HEK293 (cell line): ENCODE measurements at regions not wholly inside any gene's neighbourhood (a gene's known extent, or its start where the extent isn't known, plus 50 kb on each side); places are given as distances from the start of the nearest gene placed in this dataset.

Experiments
- CTCF ChIA-PET: fragments of 350-600 bp; formaldehyde crosslinking; extraction: SDS; loops from one replicate; lab custom pipeline; 2021; ENCODE audit warnings: antibody characterized with exemption; lab: Yijun Ruan, JAX
- POLR2A ChIA-PET: fragments of 300-600 bp; formaldehyde crosslinking; extraction: SDS; loops from one replicate; lab custom pipeline; 2020; ENCODE audit warnings: antibody characterized with exemption, inconsistent platforms; lab: Yijun Ruan, JAX
- H3K27ac ChIP-seq: fragments of 200-500 bp; sonication (Bioruptor generic); 2 replicates; pipeline ENCODE4 v1.5.1; 2014; ENCODE audit warnings: low read depth, low read length, control low read depth, inconsistent platforms; ENCODE audit errors: extremely low read depth
- H3K36me3 ChIP-seq, 2 experiments: fragments of 200-500 bp in 1 of 2; sonication (Bioruptor generic) in 1 of 2; 1 replicate in 1 of 2; 2 replicates in 1 of 2; pipeline ENCODE4 v1.5.1; 2014 to 2017; ENCODE audit warnings: inconsistent platforms in 2 of 2, low read length in 2 of 2; ENCODE audit not compliant: control insufficient read depth in 2 of 2, insufficient read depth in 1 of 2
- H3K4me1 ChIP-seq: fragments of 200-500 bp; sonication (Bioruptor generic); 2 replicates; pipeline ENCODE4 v1.5.1; 2014; ENCODE audit warnings: mild to moderate bottlenecking, low read length, inconsistent platforms; ENCODE audit not compliant: control insufficient read depth, insufficient read depth
- H3K4me3 ChIP-seq: 2 replicates; pipeline ENCODE4 v1.5.1; 2011; ENCODE audit warnings: low read depth, mild to moderate bottlenecking, control low read depth, low read length, moderate library complexity
- H3K9me3 ChIP-seq: fragments of 200-500 bp; sonication (Bioruptor generic); 2 replicates; pipeline ENCODE4 v1.5.1; 2014; ENCODE audit warnings: low read depth, low read length, inconsistent platforms; ENCODE audit not compliant: control insufficient read depth, insufficient read depth
- GFI1B ChIP-seq: fragments of 450-650 bp; formaldehyde crosslinking; IDR thresholded peaks from 2 replicates; pipeline ENCODE4 v1.5.1; 2016; ENCODE audit warnings: missing biosample characterization, missing genetic modification characterization
- GLI4 ChIP-seq: fragments of 450-650 bp; formaldehyde crosslinking; IDR thresholded peaks from 2 replicates; pipeline ENCODE4 v1.5.1; 2016; ENCODE audit warnings: missing biosample characterization, missing genetic modification characterization
- GLIS1 ChIP-seq: fragments of 450-650 bp; formaldehyde crosslinking; IDR thresholded peaks from 2 replicates; pipeline ENCODE4 v1.5.1; 2016; ENCODE audit warnings: missing biosample characterization, missing genetic modification characterization
- KLF17 ChIP-seq: fragments of 450-650 bp; formaldehyde crosslinking; IDR thresholded peaks from 2 replicates; pipeline ENCODE4 v1.5.1; 2016; ENCODE audit warnings: missing biosample characterization, missing genetic modification characterization
- KLF9 ChIP-seq: fragments of 450-650 bp; formaldehyde crosslinking; IDR thresholded peaks from 2 replicates; pipeline ENCODE4 v1.5.1; 2016; ENCODE audit warnings: missing biosample characterization, missing genetic modification characterization, low read depth
- OSR2 ChIP-seq: fragments of 450-650 bp; formaldehyde crosslinking; IDR thresholded peaks from 2 replicates; pipeline ENCODE4 v1.5.1; 2016; ENCODE audit warnings: missing biosample characterization, missing genetic modification characterization
- PRDM1 ChIP-seq: fragments of 450-650 bp; formaldehyde crosslinking; IDR thresholded peaks from 2 replicates; pipeline ENCODE4; 2016; ENCODE audit warnings: missing biosample characterization, missing genetic modification characterization
- SCRT1 ChIP-seq: fragments of 450-650 bp; formaldehyde crosslinking; IDR thresholded peaks from 2 replicates; pipeline ENCODE4 v1.5.1; 2016; ENCODE audit warnings: missing biosample characterization, missing genetic modification characterization, borderline replicate concordance
- ZFP69B ChIP-seq: fragments of 450-650 bp; formaldehyde crosslinking; IDR thresholded peaks from 2 replicates; pipeline ENCODE4 v1.5.1; 2016; ENCODE audit warnings: missing biosample characterization, missing genetic modification characterization
- ZNF148 ChIP-seq: fragments of 450-650 bp; formaldehyde crosslinking; IDR thresholded peaks from 2 replicates; pipeline ENCODE4 v1.5.0; 2017; ENCODE audit warnings: missing biosample characterization, missing genetic modification characterization, borderline replicate concordance
- ZNF2 ChIP-seq: fragments of 450-650 bp; formaldehyde crosslinking; IDR thresholded peaks from 2 replicates; pipeline ENCODE4 v1.5.1; 2016; ENCODE audit warnings: missing biosample characterization, missing genetic modification characterization
- ZNF341 ChIP-seq: fragments of 450-650 bp; formaldehyde crosslinking; IDR thresholded peaks from 2 replicates; pipeline ENCODE4; 2016; ENCODE audit warnings: low read depth, missing biosample characterization, missing genetic modification characterization
- ZNF354C ChIP-seq: fragments of 450-650 bp; formaldehyde crosslinking; IDR thresholded peaks from 2 replicates; pipeline ENCODE4 v1.5.1; 2016; ENCODE audit warnings: missing biosample characterization, missing genetic modification characterization, low read depth, borderline replicate concordance
- ZNF433 ChIP-seq: fragments of 450-650 bp; formaldehyde crosslinking; IDR thresholded peaks from 2 replicates; pipeline ENCODE4 v1.5.1; 2016; ENCODE audit warnings: missing biosample characterization, missing genetic modification characterization, low read depth
- ZNF629 ChIP-seq: fragments of 450-650 bp; formaldehyde crosslinking; IDR thresholded peaks from 2 replicates; pipeline ENCODE4 v1.5.1; 2017; ENCODE audit warnings: missing biosample characterization, missing genetic modification characterization
- ZNF660 ChIP-seq: fragments of 450-650 bp; IDR thresholded peaks from 2 replicates; pipeline ENCODE4 v1.5.1; 2018; ENCODE audit warnings: missing biosample characterization, mild to moderate bottlenecking, missing genetic modification characterization
- ZNF677 ChIP-seq: fragments of 450-650 bp; IDR thresholded peaks from 2 replicates; pipeline ENCODE4 v1.5.0; 2018; ENCODE audit warnings: missing biosample characterization, mild to moderate bottlenecking, missing genetic modification characterization, moderate library complexity
- ZNF792 ChIP-seq: fragments of 450-650 bp; formaldehyde crosslinking; IDR thresholded peaks from 2 replicates; pipeline ENCODE4 v1.5.1; 2016; ENCODE audit warnings: missing biosample characterization, missing genetic modification characterization
- ZSCAN5A ChIP-seq: fragments of 450-650 bp; formaldehyde crosslinking; IDR thresholded peaks from 2 replicates; pipeline ENCODE4 v1.5.1; 2016; ENCODE audit warnings: missing biosample characterization, missing genetic modification characterization
- TF ChIP-seq, protein P1 (sequence below): fragments of 450-650 bp; formaldehyde crosslinking; IDR thresholded peaks from 2 replicates; pipeline ENCODE4 v1.5.1; 2016; ENCODE audit warnings: missing biosample characterization, missing genetic modification characterization, borderline replicate concordance

DNA sequence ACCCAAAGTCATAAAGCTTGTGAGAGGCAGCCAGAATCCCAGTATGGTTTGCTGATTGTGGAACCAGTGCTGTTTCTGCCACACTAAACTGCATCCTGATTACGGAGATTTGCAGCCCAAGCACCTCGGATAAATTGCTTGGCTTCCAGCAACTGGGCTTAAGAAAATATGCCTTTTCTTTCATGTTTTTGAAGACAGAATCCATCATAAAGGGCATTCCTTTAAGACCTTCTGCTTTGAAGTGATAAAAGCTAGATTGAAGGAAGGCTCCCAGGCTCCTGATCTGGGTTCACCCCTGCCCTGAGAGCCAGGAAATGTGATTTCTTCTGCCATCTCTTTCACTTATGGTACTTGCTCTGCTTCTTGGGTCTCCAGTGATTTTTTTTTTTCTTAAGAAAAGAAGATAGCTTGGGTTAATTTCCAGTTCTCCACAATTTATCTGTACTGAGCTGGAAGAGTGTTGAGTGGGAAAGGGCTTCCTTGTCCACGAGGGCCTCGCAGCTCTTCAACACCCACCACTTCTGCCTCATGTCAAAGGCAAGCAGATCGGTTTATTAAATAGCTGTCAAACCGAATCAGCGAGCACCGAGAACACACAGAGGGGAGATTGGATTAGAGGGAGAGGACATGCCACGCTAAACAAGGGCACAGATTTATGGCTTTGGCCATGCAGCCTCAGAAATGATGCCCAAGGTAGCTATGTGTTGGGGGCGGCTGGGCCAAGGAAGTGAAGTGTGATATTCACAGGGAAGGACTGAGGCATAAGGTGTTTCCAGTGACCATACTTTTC, 94.9 kb upstream of the TBX20 start:
- Histone ChIP-seq H3K27ac (no peak overlapping the region), H3K9me3 (no peaks in the 10 kb centered on the region), H3K4me1 (no peaks in the 10 kb centered on the region), H3K4me3 (no peak overlapping the region), H3K36me3 (no peaks in the 10 kb centered on the region)
- CTCF ChIA-PET, result interaction anchor here (0.6 kb wide), 1 partner anchor 1134 kb away, joined by 4 read pairs; no protein-coding TSS in a partner anchor
- no peak for TF ChIP-seq ZSCAN5A
- no peak for TF ChIP-seq KLF17 (tag by site-specific recombination)
- no peak for TF ChIP-seq ZNF341 (tag by site-specific recombination)
- TF ChIP-seq ZNF792 (tag by site-specific recombination), result no peak
- TF ChIP-seq GLI4, result no peak
- TF ChIP-seq ZNF148 (tag by site-specific recombination), result no peak
- TF ChIP-seq GFI1B, result no peak
- no peak for TF ChIP-seq PRDM1 (tag by site-specific recombination)
- TF ChIP-seq KLF9 (tag by site-specific recombination), result no peak
- TF ChIP-seq SCRT1 (tag by site-specific recombination), result no peak
- TF ChIP-seq ZNF433 (tag by site-specific recombination), result no peak
- TF ChIP-seq, protein P1, sequence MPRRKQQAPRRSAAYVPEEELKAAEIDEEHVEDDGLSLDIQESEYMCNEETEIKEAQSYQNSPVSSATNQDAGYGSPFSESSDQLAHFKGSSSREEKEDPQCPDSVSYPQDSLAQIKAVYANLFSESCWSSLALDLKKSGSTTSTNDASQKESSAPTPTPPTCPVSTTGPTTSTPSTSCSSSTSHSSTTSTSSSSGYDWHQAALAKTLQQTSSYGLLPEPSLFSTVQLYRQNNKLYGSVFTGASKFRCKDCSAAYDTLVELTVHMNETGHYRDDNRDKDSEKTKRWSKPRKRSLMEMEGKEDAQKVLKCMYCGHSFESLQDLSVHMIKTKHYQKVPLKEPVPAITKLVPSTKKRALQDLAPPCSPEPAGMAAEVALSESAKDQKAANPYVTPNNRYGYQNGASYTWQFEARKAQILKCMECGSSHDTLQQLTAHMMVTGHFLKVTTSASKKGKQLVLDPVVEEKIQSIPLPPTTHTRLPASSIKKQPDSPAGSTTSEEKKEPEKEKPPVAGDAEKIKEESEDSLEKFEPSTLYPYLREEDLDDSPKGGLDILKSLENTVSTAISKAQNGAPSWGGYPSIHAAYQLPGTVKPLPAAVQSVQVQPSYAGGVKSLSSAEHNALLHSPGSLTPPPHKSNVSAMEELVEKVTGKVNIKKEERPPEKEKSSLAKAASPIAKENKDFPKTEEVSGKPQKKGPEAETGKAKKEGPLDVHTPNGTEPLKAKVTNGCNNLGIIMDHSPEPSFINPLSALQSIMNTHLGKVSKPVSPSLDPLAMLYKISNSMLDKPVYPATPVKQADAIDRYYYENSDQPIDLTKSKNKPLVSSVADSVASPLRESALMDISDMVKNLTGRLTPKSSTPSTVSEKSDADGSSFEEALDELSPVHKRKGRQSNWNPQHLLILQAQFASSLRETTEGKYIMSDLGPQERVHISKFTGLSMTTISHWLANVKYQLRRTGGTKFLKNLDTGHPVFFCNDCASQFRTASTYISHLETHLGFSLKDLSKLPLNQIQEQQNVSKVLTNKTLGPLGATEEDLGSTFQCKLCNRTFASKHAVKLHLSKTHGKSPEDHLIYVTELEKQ, result no peak
- TF ChIP-seq ZNF677, result no peak
- TF ChIP-seq ZNF2, result no peak
- no peak for TF ChIP-seq GLIS1
- TF ChIP-seq ZNF629 (tag by site-specific recombination), result no peak
- TF ChIP-seq ZNF660, result no peak
- no peak for TF ChIP-seq ZNF354C (tag by site-specific recombination)
- TF ChIP-seq ZFP69B, result no peak
- TF ChIP-seq OSR2 (tag by site-specific recombination), result no peak
- POLR2A ChIA-PET, result no interaction called here
